OCI-LY3 (cell line): ENCODE measurements at regions not wholly inside any gene's neighbourhood (a gene's known extent, or its start where the extent isn't known, plus 50 kb on each side); places are given as distances from the start of the nearest gene placed in this dataset.

Experiments used
- CTCF ChIP-seq: fragments of 200-600, 300-600 bp; sonication (generic); IDR thresholded peaks from 2 replicates; pipeline ENCODE4 v1.5.1; 2014; ENCODE audit warnings: antibody characterized with exemption, low read length, low read depth
- EZH2phosphoT487 ChIP-seq: fragments of 200-600 bp; shearing (Covaris generic); IDR thresholded peaks from 2 replicates; pipeline ENCODE4 v1.6.1; 2018; ENCODE audit warnings: antibody characterized with exemption, mixed run types, low read depth

GRCh38 chr14:61186341-61187195 lies 94.6 kb downstream of the TMEM30B start:
- TF ChIP-seq CTCF: no peak
- TF ChIP-seq EZH2phosphoT487: no peak
